ENCODE measurements at regions not wholly inside any gene's neighbourhood (a gene's known extent, or its start where the extent isn't known, plus 50 kb on each side); places are given as distances from the start of the nearest gene placed in this dataset.
"Not testable (repeated sequence)": the region's sequence is repeated elsewhere in the genome, so short reads cannot be mapped to it uniquely, and the experiment has no call there.

DNA sequence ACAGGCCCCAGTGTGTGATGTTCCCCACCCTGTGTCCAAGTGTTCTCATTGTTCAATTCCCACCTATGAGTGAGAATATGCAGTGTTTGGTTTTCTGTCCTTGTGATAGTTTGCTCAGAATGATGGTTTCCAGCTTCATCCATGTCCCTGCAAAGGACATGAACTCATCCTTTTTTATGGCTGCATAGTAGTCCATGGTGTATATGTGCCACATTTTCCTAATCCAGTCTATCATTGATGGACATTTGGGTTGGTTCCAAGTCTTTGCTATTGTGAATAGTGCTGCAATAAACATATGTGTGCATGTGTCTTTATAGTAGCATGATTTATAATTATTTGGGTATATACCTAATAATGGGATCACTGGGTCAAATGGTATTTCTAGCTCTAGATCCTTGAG lies 115.0 kb upstream of the TBX18 start:
- TF ChIP-seq, protein P1, sequence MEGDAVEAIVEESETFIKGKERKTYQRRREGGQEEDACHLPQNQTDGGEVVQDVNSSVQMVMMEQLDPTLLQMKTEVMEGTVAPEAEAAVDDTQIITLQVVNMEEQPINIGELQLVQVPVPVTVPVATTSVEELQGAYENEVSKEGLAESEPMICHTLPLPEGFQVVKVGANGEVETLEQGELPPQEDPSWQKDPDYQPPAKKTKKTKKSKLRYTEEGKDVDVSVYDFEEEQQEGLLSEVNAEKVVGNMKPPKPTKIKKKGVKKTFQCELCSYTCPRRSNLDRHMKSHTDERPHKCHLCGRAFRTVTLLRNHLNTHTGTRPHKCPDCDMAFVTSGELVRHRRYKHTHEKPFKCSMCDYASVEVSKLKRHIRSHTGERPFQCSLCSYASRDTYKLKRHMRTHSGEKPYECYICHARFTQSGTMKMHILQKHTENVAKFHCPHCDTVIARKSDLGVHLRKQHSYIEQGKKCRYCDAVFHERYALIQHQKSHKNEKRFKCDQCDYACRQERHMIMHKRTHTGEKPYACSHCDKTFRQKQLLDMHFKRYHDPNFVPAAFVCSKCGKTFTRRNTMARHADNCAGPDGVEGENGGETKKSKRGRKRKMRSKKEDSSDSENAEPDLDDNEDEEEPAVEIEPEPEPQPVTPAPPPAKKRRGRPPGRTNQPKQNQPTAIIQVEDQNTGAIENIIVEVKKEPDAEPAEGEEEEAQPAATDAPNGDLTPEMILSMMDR (IDR thresholded peaks at IDR 0.05; ENCODE audit: insufficient read depth, low read length, poor library complexity, severe bottlenecking), result not testable (repeated sequence)
- not testable (repeated sequence) for TF ChIP-seq EZH2phosphoT487 (conservative IDR thresholded peaks at IDR 0.05; ENCODE audit: low read length)
